GDM1 (cell line): ENCODE measurements at regions not wholly inside any gene's neighbourhood (a gene's known extent, or its start where the extent isn't known, plus 50 kb on each side); places are given as distances from the start of the nearest gene placed in this dataset.
"Not testable (repeated sequence)": the region's sequence is repeated elsewhere in the genome, so short reads cannot be mapped to it uniquely, and the experiment has no call there.

Experiments used
- DNase-seq: peaks from one replicate; lab custom pipeline; 2025; lab: John Stamatoyannopoulos, UW

- DNase-seq, result not testable (repeated sequence)
Observed at GRCh38 chr10:46802010-46802409, 109.2 kb upstream of the PTPN20 start.

- DNase-seq, result not testable (repeated sequence)
Observed at GRCh38 chr10:46803082-46803481, 108.1 kb upstream of the PTPN20 start.

- not testable (repeated sequence) for DNase-seq
Observed at GRCh38 chr10:46810222-46810621, 101.0 kb upstream of the PTPN20 start.

- not testable (repeated sequence) for DNase-seq
Observed at GRCh38 chr10:46816126-46816525, 95.1 kb upstream of the PTPN20 start.

- DNase-seq, result not testable (repeated sequence)
Observed at GRCh38 chr10:46840393-46841050, 70.7 kb upstream of the PTPN20 start.

GRCh38 chr10:46841051-46841593 is 70.1 kb upstream of the PTPN20 start:
- not testable (repeated sequence) for DNase-seq

- DNase-seq, result not testable (repeated sequence)
Observed at GRCh38 chr10:46845194-46845593, 66.0 kb upstream of the PTPN20 start.

- DNase-seq, result not testable (repeated sequence)
Observed at GRCh38 chr10:46845640-46846039, 65.6 kb upstream of the PTPN20 start.

- not testable (repeated sequence) for DNase-seq
Observed at GRCh38 chr10:46860753-46861152, 50.5 kb upstream of the PTPN20 start.
